ENCODE measurements at regions not wholly inside any gene's neighbourhood (a gene's known extent, or its start where the extent isn't known, plus 50 kb on each side); places are given as distances from the start of the nearest gene placed in this dataset. TPM values are rescaled to one million over a fixed set of nuclear protein-coding genes. Genes with fewer than 3 reads are reported as not detected.
"Not testable (repeated sequence)": the region's sequence is repeated elsewhere in the genome, so short reads cannot be mapped to it uniquely, and the experiment has no call there.

- not testable (repeated sequence) for DNase-seq
Measured at GRCh38 chr16:21535201-21535600, 64.2 kb upstream of the METTL9 start.

- DNase-seq, result not testable (repeated sequence)
Measured at GRCh38 chr16:21536740-21537139, 62.6 kb upstream of the METTL9 start.

- not testable (repeated sequence) for DNase-seq
Measured at GRCh38 chr16:21537598-21537997, 61.8 kb upstream of the METTL9 start.

DNA sequence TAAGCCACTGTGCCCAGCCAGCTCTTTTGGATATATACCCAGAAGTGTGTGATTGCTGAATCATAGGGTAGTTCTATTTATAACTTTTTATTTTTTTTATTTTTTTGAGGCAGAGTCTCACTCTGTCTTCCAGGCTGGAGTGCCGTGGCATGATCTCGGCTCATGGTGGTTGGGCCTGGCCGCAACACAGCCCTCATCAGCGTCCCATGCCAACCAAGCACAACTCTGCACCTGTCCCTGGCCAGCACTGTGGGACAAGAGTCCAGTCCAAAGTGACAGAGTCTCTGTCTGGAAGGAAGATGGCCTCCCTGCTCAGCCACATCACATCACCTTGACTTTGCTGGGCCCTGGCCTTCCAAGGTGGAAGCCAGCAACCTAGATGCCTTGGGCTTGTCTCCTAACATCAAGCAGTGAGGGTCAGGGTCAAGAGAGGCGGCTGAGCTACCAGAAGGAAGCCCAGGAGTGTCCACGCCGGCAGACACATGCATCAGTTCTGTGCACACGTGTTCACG, 60.2 kb upstream of the METTL9 start:
- DNase-seq, result not testable (repeated sequence)

GRCh38 chr16:21540770-21541433, 58.5 kb upstream of the METTL9 start:
- DNase-seq, result not testable (repeated sequence)

GRCh38 chr16:21541611-21542051, 57.7 kb upstream of the METTL9 start:
- not testable (repeated sequence) for DNase-seq

DNA sequence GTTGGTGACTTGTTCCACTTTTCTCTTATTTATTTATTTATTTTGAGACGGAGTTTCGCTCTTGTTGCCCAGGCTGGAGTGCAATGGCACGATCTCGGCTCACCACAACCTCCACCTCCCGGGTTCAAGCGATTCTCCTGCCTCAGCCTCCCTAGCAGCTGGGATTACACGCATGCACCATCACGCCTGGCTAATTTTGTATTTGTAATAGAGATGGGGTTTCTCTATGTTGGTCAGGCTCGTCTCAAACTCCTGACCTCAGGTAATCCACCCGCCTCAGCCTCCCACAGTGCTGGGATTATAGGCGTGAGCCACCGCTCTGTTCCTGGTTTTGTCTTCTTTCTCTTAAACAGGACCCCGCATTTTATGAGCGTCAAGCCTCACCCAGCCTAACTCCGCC, 57.3 kb upstream of the METTL9 start:
- not testable (repeated sequence) for DNase-seq

DNA sequence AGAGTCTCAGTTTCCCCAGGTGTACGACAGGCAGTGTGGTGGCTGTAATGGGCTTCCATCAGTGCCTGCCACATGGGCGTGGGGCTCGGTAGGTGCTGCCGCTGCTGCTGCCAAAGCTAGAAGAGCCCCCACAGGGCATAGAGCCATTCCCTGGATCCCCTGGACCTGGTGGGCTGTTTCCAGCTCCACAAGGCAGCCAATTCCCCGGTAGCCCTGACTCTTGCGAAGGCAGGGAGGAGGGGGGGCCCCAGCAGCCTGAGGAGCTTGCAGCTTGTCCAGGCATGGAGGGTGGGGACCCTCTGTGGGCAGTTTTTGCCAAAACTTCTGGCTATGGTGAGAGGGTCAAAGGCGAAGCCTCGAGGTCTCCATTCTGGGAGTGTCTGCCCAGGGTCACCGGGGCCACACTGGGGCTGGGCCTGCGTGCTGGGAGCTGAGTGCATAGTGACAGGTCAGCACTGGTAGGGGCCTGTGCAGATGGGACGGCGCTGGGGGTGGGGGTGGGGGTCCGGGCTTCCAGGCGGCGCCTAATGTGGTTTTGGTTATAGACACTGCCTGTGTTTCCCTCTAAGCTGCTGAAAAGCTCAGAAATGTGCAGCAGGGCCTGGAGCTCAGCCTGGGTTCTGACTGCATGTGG, 56.8 kb upstream of the METTL9 start:
- DNase-seq, result not testable (repeated sequence)

- DNase-seq, result not testable (repeated sequence)
Measured at GRCh38 chr16:21543151-21543836, 56.1 kb upstream of the METTL9 start.

DNA sequence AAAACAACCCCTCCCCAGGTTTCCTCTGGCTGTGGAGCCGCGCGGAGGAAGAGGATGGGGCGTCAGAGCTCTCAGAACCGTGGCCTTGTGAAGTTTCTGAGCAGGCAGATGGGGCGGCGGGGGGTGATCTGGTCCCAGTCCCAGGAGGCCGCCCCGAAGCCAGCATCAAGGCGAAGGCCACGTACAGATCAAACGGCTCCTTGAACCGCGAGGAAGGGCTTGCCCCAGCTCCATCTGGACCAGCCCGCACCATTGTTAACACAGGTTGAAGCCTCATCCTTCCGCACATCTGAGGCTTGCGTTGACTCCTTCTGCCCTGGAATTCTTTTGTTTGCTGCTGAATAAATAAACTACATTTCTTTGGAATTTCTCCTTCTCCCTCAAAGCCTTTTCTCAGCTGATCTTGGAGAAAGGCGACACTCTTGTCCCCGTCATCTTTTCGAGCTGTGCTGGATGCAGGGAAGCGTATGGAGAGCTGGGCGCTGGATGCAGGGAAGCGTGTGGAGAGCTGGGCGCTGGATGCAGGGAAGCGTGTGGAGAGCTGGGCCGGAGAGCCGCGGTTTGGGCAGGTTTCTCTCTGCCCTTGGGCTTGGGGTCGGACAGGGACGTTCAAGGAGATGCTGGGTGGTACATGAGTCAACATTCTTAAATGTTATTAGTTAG, 53.6 kb upstream of the METTL9 start:
- DNase-seq, result not testable (repeated sequence)

GRCh38 chr16:21549396-21549795, 50.0 kb upstream of the METTL9 start:
- not testable (repeated sequence) for DNase-seq

Small RNA genes in the stretch of these regions (small RNA-seq; reads per million reads assigned to genes)
- not detected for gene MIR3680-1 (ENCODE audit: low replicate concordance)
